Neural cell (in vitro differentiated cells): ENCODE measurements at regions not wholly inside any gene's neighbourhood (a gene's known extent, or its start where the extent isn't known, plus 50 kb on each side); places are given as distances from the start of the nearest gene placed in this dataset.

Experiments
- EZH2 ChIP-seq: fragments of 200-600, 300-800 bp; shearing (Covaris generic), sonication (generic); IDR thresholded peaks from 2 replicates; pipeline ENCODE4 v1.6.1; 2014; ENCODE audit warnings: antibody characterized with exemption, low read length, borderline replicate concordance, mild to moderate bottlenecking; ENCODE audit not compliant: insufficient read depth, poor library complexity, severe bottlenecking
- MXI1 ChIP-seq: fragments of 450-650 bp; conservative IDR thresholded peaks from 2 replicates; pipeline ENCODE4 v1.6.1; 2014; ENCODE audit warnings: antibody characterized with exemption, mild to moderate bottlenecking; ENCODE audit not compliant: poor library complexity, severe bottlenecking
- POLR2AphosphoS5 ChIP-seq: IDR thresholded peaks from 2 replicates; pipeline ENCODE4 v1.6.1; 2012
- RAD21 ChIP-seq: fragments of 450-650 bp; conservative IDR thresholded peaks from 2 replicates; pipeline ENCODE4 v1.6.1; 2014; ENCODE audit warnings: antibody characterized with exemption, mild to moderate bottlenecking, moderate library complexity
- SMC3 ChIP-seq: fragments of 450-650 bp; conservative IDR thresholded peaks from 2 replicates; pipeline ENCODE4 v1.6.1; 2014; ENCODE audit warnings: antibody characterized with exemption, mild to moderate bottlenecking, moderate library complexity; ENCODE audit not compliant: poor library complexity
- TAF1 ChIP-seq: IDR thresholded peaks from 2 replicates; pipeline ENCODE4 v1.6.1; 2012; ENCODE audit warnings: low read depth
- TF ChIP-seq, protein P1 (sequence below): fragments of 450-650 bp; IDR thresholded peaks from 2 replicates; pipeline ENCODE4 v1.5.1; 2014; ENCODE audit warnings: antibody characterized with exemption, mild to moderate bottlenecking, moderate library complexity; ENCODE audit not compliant: poor library complexity, severe bottlenecking
- TF ChIP-seq, protein P2 (sequence below): IDR thresholded peaks from 2 replicates; pipeline ENCODE4 v1.6.1; 2012; ENCODE audit warnings: borderline replicate concordance

DNA sequence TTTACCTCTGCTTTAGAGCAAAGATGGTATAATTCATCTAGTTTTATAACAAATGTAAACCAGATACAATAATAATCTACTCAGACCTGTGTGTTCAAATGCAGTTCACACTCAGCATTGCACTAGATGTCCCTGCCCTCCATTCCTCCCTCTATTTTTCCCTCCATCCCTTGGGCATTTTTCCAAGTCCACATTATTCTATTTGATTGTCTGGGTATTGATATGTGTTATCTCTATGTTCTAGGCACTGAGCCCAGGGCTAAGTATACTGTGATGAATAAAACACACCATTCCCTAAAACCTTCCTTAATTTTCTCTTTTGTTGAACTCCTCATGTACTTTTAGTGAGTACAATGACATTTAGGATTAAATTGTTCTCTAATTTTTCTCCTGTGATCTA lies 66.2 kb upstream of the HMCN1 start:
- TF ChIP-seq, protein P1, sequence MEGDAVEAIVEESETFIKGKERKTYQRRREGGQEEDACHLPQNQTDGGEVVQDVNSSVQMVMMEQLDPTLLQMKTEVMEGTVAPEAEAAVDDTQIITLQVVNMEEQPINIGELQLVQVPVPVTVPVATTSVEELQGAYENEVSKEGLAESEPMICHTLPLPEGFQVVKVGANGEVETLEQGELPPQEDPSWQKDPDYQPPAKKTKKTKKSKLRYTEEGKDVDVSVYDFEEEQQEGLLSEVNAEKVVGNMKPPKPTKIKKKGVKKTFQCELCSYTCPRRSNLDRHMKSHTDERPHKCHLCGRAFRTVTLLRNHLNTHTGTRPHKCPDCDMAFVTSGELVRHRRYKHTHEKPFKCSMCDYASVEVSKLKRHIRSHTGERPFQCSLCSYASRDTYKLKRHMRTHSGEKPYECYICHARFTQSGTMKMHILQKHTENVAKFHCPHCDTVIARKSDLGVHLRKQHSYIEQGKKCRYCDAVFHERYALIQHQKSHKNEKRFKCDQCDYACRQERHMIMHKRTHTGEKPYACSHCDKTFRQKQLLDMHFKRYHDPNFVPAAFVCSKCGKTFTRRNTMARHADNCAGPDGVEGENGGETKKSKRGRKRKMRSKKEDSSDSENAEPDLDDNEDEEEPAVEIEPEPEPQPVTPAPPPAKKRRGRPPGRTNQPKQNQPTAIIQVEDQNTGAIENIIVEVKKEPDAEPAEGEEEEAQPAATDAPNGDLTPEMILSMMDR, result no peak
- TF ChIP-seq RAD21 (no peak), EZH2 (no peak), POLR2AphosphoS5 (no peak), SMC3 (no peak), TAF1 (no peak), MXI1 (no peak)
- TF ChIP-seq, protein P2, sequence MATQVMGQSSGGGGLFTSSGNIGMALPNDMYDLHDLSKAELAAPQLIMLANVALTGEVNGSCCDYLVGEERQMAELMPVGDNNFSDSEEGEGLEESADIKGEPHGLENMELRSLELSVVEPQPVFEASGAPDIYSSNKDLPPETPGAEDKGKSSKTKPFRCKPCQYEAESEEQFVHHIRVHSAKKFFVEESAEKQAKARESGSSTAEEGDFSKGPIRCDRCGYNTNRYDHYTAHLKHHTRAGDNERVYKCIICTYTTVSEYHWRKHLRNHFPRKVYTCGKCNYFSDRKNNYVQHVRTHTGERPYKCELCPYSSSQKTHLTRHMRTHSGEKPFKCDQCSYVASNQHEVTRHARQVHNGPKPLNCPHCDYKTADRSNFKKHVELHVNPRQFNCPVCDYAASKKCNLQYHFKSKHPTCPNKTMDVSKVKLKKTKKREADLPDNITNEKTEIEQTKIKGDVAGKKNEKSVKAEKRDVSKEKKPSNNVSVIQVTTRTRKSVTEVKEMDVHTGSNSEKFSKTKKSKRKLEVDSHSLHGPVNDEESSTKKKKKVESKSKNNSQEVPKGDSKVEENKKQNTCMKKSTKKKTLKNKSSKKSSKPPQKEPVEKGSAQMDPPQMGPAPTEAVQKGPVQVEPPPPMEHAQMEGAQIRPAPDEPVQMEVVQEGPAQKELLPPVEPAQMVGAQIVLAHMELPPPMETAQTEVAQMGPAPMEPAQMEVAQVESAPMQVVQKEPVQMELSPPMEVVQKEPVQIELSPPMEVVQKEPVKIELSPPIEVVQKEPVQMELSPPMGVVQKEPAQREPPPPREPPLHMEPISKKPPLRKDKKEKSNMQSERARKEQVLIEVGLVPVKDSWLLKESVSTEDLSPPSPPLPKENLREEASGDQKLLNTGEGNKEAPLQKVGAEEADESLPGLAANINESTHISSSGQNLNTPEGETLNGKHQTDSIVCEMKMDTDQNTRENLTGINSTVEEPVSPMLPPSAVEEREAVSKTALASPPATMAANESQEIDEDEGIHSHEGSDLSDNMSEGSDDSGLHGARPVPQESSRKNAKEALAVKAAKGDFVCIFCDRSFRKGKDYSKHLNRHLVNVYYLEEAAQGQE, result no peak
